H1 (cell line): ENCODE measurements at regions not wholly inside any gene's neighbourhood (a gene's known extent, or its start where the extent isn't known, plus 50 kb on each side); places are given as distances from the start of the nearest gene placed in this dataset.

Source experiments
- CHD2 ChIP-seq: IDR thresholded peaks from 2 replicates; pipeline ENCODE4 v1.6.1; 2012; ENCODE audit warnings: low read length, improper control_type of control experiment
- EGR1 ChIP-seq: IDR thresholded peaks from 2 replicates; pipeline ENCODE4 v1.6.1; 2011; ENCODE audit warnings: low read depth, low read length, borderline replicate concordance
- FOSL1 ChIP-seq: IDR thresholded peaks from 2 replicates; pipeline ENCODE4 v1.6.1; 2011; ENCODE audit warnings: mild to moderate bottlenecking, low read depth, low read length, moderate library complexity; ENCODE audit not compliant: insufficient read depth
- MAFK ChIP-seq: IDR thresholded peaks from 2 replicates; pipeline ENCODE4 v1.6.1; 2012; ENCODE audit warnings: low read depth, mild to moderate bottlenecking, improper control_type of control experiment, low read length

- TF ChIP-seq FOSL1 (no peak), CHD2 (no peak), MAFK (no peak), EGR1 (no peak)
Observed at GRCh38 chr1:192905049-192905448, 96.2 kb downstream of the RGS2 start (continued).
